K562 (cell line): ENCODE measurements at regions not wholly inside any gene's neighbourhood (a gene's known extent, or its start where the extent isn't known, plus 50 kb on each side); places are given as distances from the start of the nearest gene placed in this dataset.
"Not testable (repeated sequence)": the region's sequence is repeated elsewhere in the genome, so short reads cannot be mapped to it uniquely, and the experiment has no call there.

Experiments
- ATAC-seq: fragments of 200-7000 bp; cut with Tn5 transposase; 3 replicates; pipeline ENCODE4 v1.9.1; 2020; ENCODE audit warnings: moderate library complexity
- BruUV-seq: library from RNA; stranded (reverse); fragments of 400-500 nt; replicated peaks from 2 replicates; lab custom pipeline; 2021; lab: Mats Ljungman, UMichigan
- CTCF ChIA-PET: fragments of 300-600 bp; formaldehyde crosslinking; extraction: SDS; loops from one replicate; lab custom pipeline; 2021; ENCODE audit warnings: low intra/inter-chr PET ratio; lab: Yijun Ruan, JAX
- POLR2A ChIA-PET: fragments of 300-600, 350-650 bp; sonication (Branson Sonifier 250); formaldehyde crosslinking; extraction: SDS; loops from one replicate; lab custom pipeline; 2021; ENCODE audit warnings: antibody characterized with exemption, inconsistent platforms; lab: Yijun Ruan, JAX
- DNase-seq, 4 experiments: peaks; one replicate each; pipeline versions ENCODE4 v3.0.0 to v3.0.0-alpha.2; 2011 to 2018; ENCODE audit warnings: low spot score in 3 of 4, mixed read lengths in 3 of 4; ENCODE audit errors: extremely low read depth in 1 of 4
- FAIRE-seq: peaks from 2 replicates; lab custom pipeline; 2011; peaks lifted over from hg19 to GRCh38; lab: Jason Lieb, UNC
- H2AFZ ChIP-seq: 2 replicates; pipeline ENCODE4 v1.6.0; 2011; ENCODE audit warnings: low read depth, low read length, control low read depth, inconsistent platforms
- H3K27ac ChIP-seq: fragments of 200-600 bp; 3 replicates; pipeline ENCODE4 v1.8.0; 2011; ENCODE audit warnings: low read depth, mild to moderate bottlenecking, control low read depth, inconsistent platforms, low read length, moderate library complexity, mixed read lengths; ENCODE audit errors: extremely low read depth
- H3K27me3 ChIP-seq, 2 experiments: fragments of 300-600 bp in 1 of 2; 2 replicates in 1 of 2; 3 replicates in 1 of 2; pipeline versions ENCODE4 v1.6.0 to v1.8.0; 2011; ENCODE audit warnings: inconsistent platforms in 2 of 2, low read length in 2 of 2, mild to moderate bottlenecking in 1 of 2, mixed read lengths in 1 of 2, moderate library complexity in 1 of 2; ENCODE audit not compliant: control insufficient read depth in 2 of 2, insufficient read depth in 2 of 2
- H3K36me3 ChIP-seq: fragments of 300-600 bp; 3 replicates; pipeline ENCODE4 v1.8.0; 2011; ENCODE audit warnings: mild to moderate bottlenecking, low read length, inconsistent platforms; ENCODE audit not compliant: control insufficient read depth, insufficient read depth
- H3K4me1 ChIP-seq, 2 experiments: fragments of 200-600 bp in 1 of 2; replicated peaks in 1 of 2; 2 replicates in 1 of 2; 3 replicates in 1 of 2; pipeline versions ENCODE4 v1.5.1 to v1.8.0; 2011; ENCODE audit warnings: inconsistent platforms in 2 of 2, low read length in 2 of 2, mild to moderate bottlenecking in 1 of 2, mixed read lengths in 1 of 2, moderate library complexity in 1 of 2; ENCODE audit not compliant: control insufficient read depth in 2 of 2, insufficient read depth in 2 of 2
- H3K4me2 ChIP-seq: 2 replicates; pipeline ENCODE4 v1.6.1; 2011; ENCODE audit warnings: low read length, control low read depth, inconsistent platforms, mixed read lengths; ENCODE audit not compliant: insufficient read depth
- H3K4me3 ChIP-seq: fragments of 200-600 bp; sonication (generic), shearing (Covaris generic); 2 replicates; pipeline ENCODE4 v1.5.1; 2016; ENCODE audit warnings: control low read depth, inconsistent platforms
- H3K79me2 ChIP-seq: fragments of 200-600 bp; 3 replicates; pipeline ENCODE4 v1.8.0; 2011; ENCODE audit warnings: low read length, inconsistent platforms; ENCODE audit not compliant: control insufficient read depth, insufficient read depth
- H3K9ac ChIP-seq, 2 experiments: 2 replicates each; pipeline versions ENCODE4 v1.6.0 to v1.6.1; 2011; ENCODE audit warnings: low read depth in 2 of 2, low read length in 2 of 2, control low read depth in 1 of 2, inconsistent platforms in 1 of 2, mild to moderate bottlenecking in 1 of 2, mixed read lengths in 1 of 2; ENCODE audit not compliant: insufficient read depth in 1 of 2
- H3K9me1 ChIP-seq: one replicate; pipeline ENCODE4 v1.6.0; 2011; ENCODE audit warnings: inconsistent platforms, mild to moderate bottlenecking, low read length, moderate library complexity; ENCODE audit not compliant: control insufficient read depth, insufficient read depth
- H3K9me3 ChIP-seq: replicated peaks from 2 replicates; pipeline ENCODE4 v1.5.1; 2011; ENCODE audit warnings: low read depth, low read length, inconsistent platforms; ENCODE audit not compliant: control insufficient read depth, insufficient read depth
- H4K20me1 ChIP-seq: replicated peaks from 2 replicates; pipeline ENCODE4 v1.6.1; 2011; ENCODE audit warnings: low read length, inconsistent platforms, mixed read lengths; ENCODE audit not compliant: control insufficient read depth, insufficient read depth
- WGBS: fragments of 100-300 bp; shearing (Covaris generic); methylation state at CpG from one replicate; pipeline ENCODE4 v1.1.6; 2016; ENCODE audit warnings: low coverage, mixed read lengths; ENCODE audit not compliant: insufficient coverage; ENCODE audit errors: missing lambda C conversion rate; 5-methylcytosine and 5-hydroxymethylcytosine counted together
- in situ Hi-C: fragments of 300-500 bp; cut with MboI; formaldehyde crosslinking; loops from 4 replicates; pipeline ENCODE4 v1.15.0; 2018; ENCODE audit warnings: inconsistent platforms, mixed read lengths
- intact Hi-C: fragments of 100-400 bp; cut with micrococcal nuclease; formaldehyde crosslinking; loops from 2 replicates; pipeline ENCODE4 v1.14.2; 2022

GRCh38 chr16:46383581-46383980 lies 237.6 kb downstream of the SHCBP1 start:
- POLR2A ChIA-PET, H3K9me1 ChIP-seq, H3K9me3 ChIP-seq, H3K27me3 ChIP-seq, H3K4me2 ChIP-seq, H3K36me3 ChIP-seq, H3K79me2 ChIP-seq, FAIRE-seq, BruUV-seq, H3K9ac ChIP-seq, intact Hi-C loops, CTCF ChIA-PET, H3K27ac ChIP-seq, H2AFZ ChIP-seq, H3K4me1 ChIP-seq, H4K20me1 ChIP-seq, DNase-seq, ATAC-seq, in situ Hi-C loops, H3K4me3 ChIP-seq: not testable (repeated sequence)
- WGBS, result under 1% methylated on average over 12 of the region's 16 CpGs

GRCh38 chr16:46382791-46383541 lies 238.2 kb downstream of the SHCBP1 start:
- H3K4me2 ChIP-seq, CTCF ChIA-PET, H3K9me3 ChIP-seq, H3K27ac ChIP-seq, H4K20me1 ChIP-seq, H3K36me3 ChIP-seq, H3K27me3 ChIP-seq, H3K4me3 ChIP-seq, in situ Hi-C loops, H3K9me1 ChIP-seq, DNase-seq, POLR2A ChIA-PET, H2AFZ ChIP-seq, H3K79me2 ChIP-seq, ATAC-seq, H3K9ac ChIP-seq, FAIRE-seq, BruUV-seq, intact Hi-C loops, H3K4me1 ChIP-seq: not testable (repeated sequence)
- 2% methylated on average over 31 of the region's 32 CpGs for WGBS

- DNase-seq, H3K9ac ChIP-seq, POLR2A ChIA-PET, H3K27me3 ChIP-seq, H3K36me3 ChIP-seq, H4K20me1 ChIP-seq, H3K4me3 ChIP-seq, H3K27ac ChIP-seq, H3K9me3 ChIP-seq, H3K4me1 ChIP-seq, H2AFZ ChIP-seq, H3K4me2 ChIP-seq, intact Hi-C loops, H3K79me2 ChIP-seq, CTCF ChIA-PET, BruUV-seq, ATAC-seq, FAIRE-seq, H3K9me1 ChIP-seq, in situ Hi-C loops: not testable (repeated sequence)
- WGBS, result 2% methylated on average over 17 of the region's 17 CpGs
Observed at GRCh38 chr16:46382079-46382478, 239.1 kb downstream of the SHCBP1 start.

- H3K4me1 ChIP-seq, H3K9ac ChIP-seq, H3K4me3 ChIP-seq, BruUV-seq, H3K9me1 ChIP-seq, H3K79me2 ChIP-seq, ATAC-seq, H3K27ac ChIP-seq, H3K27me3 ChIP-seq, H2AFZ ChIP-seq, H3K9me3 ChIP-seq, H3K4me2 ChIP-seq, DNase-seq, intact Hi-C loops, in situ Hi-C loops, CTCF ChIA-PET, POLR2A ChIA-PET, H3K36me3 ChIP-seq, FAIRE-seq, H4K20me1 ChIP-seq: not testable (repeated sequence)
- under 1% methylated on average over 15 of the region's 17 CpGs for WGBS
Observed at GRCh38 chr16:46381344-46381743, 239.8 kb downstream of the SHCBP1 start.
